Left lung (tissue), 4 donors: ENCODE measurements at regions not wholly inside any gene's neighbourhood (a gene's known extent, or its start where the extent isn't known, plus 50 kb on each side); places are given as distances from the start of the nearest gene placed in this dataset.

Experiments used
- ATAC-seq: fragments of 200-7000 bp; cut with Tn5 transposase; one replicate; pipeline ENCODE4 v1.9.1; 2020; ENCODE audit warnings: moderate library complexity
- DNase-seq, 4 donors: peaks; one replicate each; pipeline ENCODE4 v3.0.0-alpha.2; 2013 to 2020
- H3K27ac ChIP-seq, 2 donors: fragments of 200-600 bp; sonication (generic) in 1 of 2; one replicate each; pipeline versions ENCODE4 v1.5.0 to v1.8.0; 2020 to 2021
- H3K27me3 ChIP-seq, 2 donors: fragments of 200-600 bp; sonication (generic) in 1 of 2; one replicate each; pipeline versions ENCODE4 v1.5.0 to v1.8.0; 2020 to 2021
- H3K36me3 ChIP-seq, 2 donors: fragments of 200-600 bp; sonication (generic) in 1 of 2; one replicate each; pipeline versions ENCODE4 v1.5.0 to v1.8.0; 2020 to 2021
- H3K4me1 ChIP-seq, 2 donors: fragments of 200-600 bp; one replicate each; pipeline ENCODE4 v1.8.0; 2021
- H3K4me3 ChIP-seq, 2 donors: fragments of 200-600 bp; sonication (generic) in 1 of 2; one replicate each; pipeline versions ENCODE4 v1.5.0 to v1.8.0; 2020 to 2021; ENCODE audit warnings: mild to moderate bottlenecking in 1 of 2
- H3K9me3 ChIP-seq, 2 donors: fragments of 200-600 bp; sonication (generic) in 1 of 2; one replicate each; pipeline versions ENCODE4 v1.5.0 to v1.8.0; 2020 to 2021
- CTCF ChIP-seq, 2 donors: fragments of 200-600 bp; sonication (generic) in 1 of 2; IDR thresholded peaks; one replicate each; pipeline versions ENCODE4 v1.5.0 to v1.8.0; 2021; ENCODE audit warnings: antibody characterized with exemption in 2 of 2
- intact Hi-C, 2 donors: fragments of 100-400 bp; cut with DNase I; formaldehyde crosslinking; loops; one replicate each; pipeline versions ENCODE4 v1.11.2 to v1.14.2; 2022
- donor health status: DM: no; HTN: yes; CAD: no.
- donor health status: DM: no; HTN: no; CAD: no.

GRCh38 chr1:56064705-56065104 is 514.7 kb downstream of the PLPP3 start:
- Histone ChIP-seq H3K4me3 (no peak overlapping the region), H3K9me3 (no peaks in the 10 kb centered on the region), H3K27ac (no peak overlapping the region), H3K4me1 (no peaks in the 10 kb centered on the region), H3K36me3 (no peaks in the 10 kb centered on the region), H3K27me3 (no peaks in the 10 kb centered on the region)
- DNase-seq (no peak), ATAC-seq (no peak)
- no peak for TF ChIP-seq CTCF (IDR thresholded peaks at IDR 0.05)
- intact Hi-C loops, result no loop called here

- Histone ChIP-seq H3K4me3 (no peak overlapping the region), H3K27ac (no peak overlapping the region), H3K36me3 (no peaks in the 10 kb centered on the region), H3K9me3 (no peaks in the 10 kb centered on the region), H3K4me1 (no peaks in the 10 kb centered on the region), H3K27me3 (no peaks in the 10 kb centered on the region)
- intact Hi-C loops, result no loop called here
- TF ChIP-seq CTCF (IDR thresholded peaks at IDR 0.05), result no peak
- no peak for ATAC-seq
- DNase-seq, result no peak
Measured at GRCh38 chr1:56063461-56063860, 515.9 kb downstream of the PLPP3 start.

GRCh38 chr1:56062625-56063024 is 516.7 kb downstream of the PLPP3 start:
- DNase-seq (no peak), ATAC-seq (peak; percentile 20)
- no peaks in the 10 kb centered on the region for H3K27me3 ChIP-seq
- intact Hi-C loops, result no loop called here
- no peaks in the 10 kb centered on the region for H3K9me3 ChIP-seq
- no peak overlapping the region for H3K27ac ChIP-seq
- no peak for TF ChIP-seq CTCF (IDR thresholded peaks at IDR 0.05)
- no peak overlapping the region for H3K4me3 ChIP-seq
- H3K36me3 ChIP-seq, result no peaks in the 10 kb centered on the region
- no peaks in the 10 kb centered on the region for H3K4me1 ChIP-seq

- intact Hi-C loops, result no loop called here
- Histone ChIP-seq H3K4me1 (peaks cover 0 to 3% of the 10 kb centered on the region in 2 donors), H3K27ac (no peak overlapping the region), H3K4me3 (no peak overlapping the region), H3K9me3 (no peaks in the 10 kb centered on the region), H3K27me3 (no peaks in the 10 kb centered on the region), H3K36me3 (no peaks in the 10 kb centered on the region)
- ATAC-seq (peak; percentile 70), DNase-seq (no peak)
- TF ChIP-seq CTCF (IDR thresholded peaks at IDR 0.05), result no peak
Measured at GRCh38 chr1:56061824-56062223, 517.5 kb downstream of the PLPP3 start.

- no peaks in the 10 kb centered on the region for H3K36me3 ChIP-seq
- no peak overlapping the region for H3K4me3 ChIP-seq
- H3K9me3 ChIP-seq, result no peaks in the 10 kb centered on the region
- TF ChIP-seq CTCF (IDR thresholded peaks at IDR 0.05), result no peak
- intact Hi-C loops, result no loop called here
- peak; percentile 69 for ATAC-seq
- peaks cover 0 to 8% of the 10 kb centered on the region in 2 donors for H3K4me1 ChIP-seq
- no peaks in the 10 kb centered on the region for H3K27me3 ChIP-seq
- H3K27ac ChIP-seq, result no peak overlapping the region
- peak in 1 of 4 donors; percentile 55 for DNase-seq
Measured at GRCh38 chr1:56060906-56061305, 518.5 kb downstream of the PLPP3 start.
